ENCODE measurements at regions not wholly inside any gene's neighbourhood (a gene's known extent, or its start where the extent isn't known, plus 50 kb on each side); places are given as distances from the start of the nearest gene placed in this dataset.
A peak's percentile ranks its signal among the peaks of the same experiment; 100 is the strongest.

DNA sequence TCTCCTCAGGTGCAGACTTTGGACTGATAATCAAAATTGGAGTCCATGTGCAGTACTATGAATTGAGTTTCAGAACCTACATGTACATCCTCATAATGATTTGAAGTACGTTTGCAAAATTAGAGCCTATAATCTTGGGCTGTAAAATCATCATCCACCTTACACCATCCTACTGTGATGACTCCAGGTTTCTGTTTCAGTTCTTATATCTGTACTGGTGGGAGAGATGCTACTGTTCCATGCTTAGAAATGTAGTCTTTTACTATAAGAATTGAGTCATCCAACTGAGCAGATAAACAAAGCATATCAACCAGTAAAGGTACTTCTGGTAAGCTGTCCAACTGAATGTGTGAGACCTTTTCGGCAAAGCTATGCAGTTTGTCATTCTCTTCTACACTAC is 586.3 kb upstream of the FAM174A start:
- Histone ChIP-seq H3K27ac (no peak overlapping the region), H3K27me3 (ENCODE audit: low read depth) (no peaks in the 10 kb centered on the region), H3K4me3 (no peak overlapping the region), H3K36me3 (no peaks in the 10 kb centered on the region), H3K4me1 (no peaks in the 10 kb centered on the region), H3K9me3 (no peaks in the 10 kb centered on the region)
- TF ChIP-seq, protein P1, sequence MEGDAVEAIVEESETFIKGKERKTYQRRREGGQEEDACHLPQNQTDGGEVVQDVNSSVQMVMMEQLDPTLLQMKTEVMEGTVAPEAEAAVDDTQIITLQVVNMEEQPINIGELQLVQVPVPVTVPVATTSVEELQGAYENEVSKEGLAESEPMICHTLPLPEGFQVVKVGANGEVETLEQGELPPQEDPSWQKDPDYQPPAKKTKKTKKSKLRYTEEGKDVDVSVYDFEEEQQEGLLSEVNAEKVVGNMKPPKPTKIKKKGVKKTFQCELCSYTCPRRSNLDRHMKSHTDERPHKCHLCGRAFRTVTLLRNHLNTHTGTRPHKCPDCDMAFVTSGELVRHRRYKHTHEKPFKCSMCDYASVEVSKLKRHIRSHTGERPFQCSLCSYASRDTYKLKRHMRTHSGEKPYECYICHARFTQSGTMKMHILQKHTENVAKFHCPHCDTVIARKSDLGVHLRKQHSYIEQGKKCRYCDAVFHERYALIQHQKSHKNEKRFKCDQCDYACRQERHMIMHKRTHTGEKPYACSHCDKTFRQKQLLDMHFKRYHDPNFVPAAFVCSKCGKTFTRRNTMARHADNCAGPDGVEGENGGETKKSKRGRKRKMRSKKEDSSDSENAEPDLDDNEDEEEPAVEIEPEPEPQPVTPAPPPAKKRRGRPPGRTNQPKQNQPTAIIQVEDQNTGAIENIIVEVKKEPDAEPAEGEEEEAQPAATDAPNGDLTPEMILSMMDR (IDR thresholded peaks at IDR 0.05) = no peak
- intact Hi-C loops (cut with DNase I) = no loop called here
- no peak for ATAC-seq
- DNase-seq = no peak

DNA sequence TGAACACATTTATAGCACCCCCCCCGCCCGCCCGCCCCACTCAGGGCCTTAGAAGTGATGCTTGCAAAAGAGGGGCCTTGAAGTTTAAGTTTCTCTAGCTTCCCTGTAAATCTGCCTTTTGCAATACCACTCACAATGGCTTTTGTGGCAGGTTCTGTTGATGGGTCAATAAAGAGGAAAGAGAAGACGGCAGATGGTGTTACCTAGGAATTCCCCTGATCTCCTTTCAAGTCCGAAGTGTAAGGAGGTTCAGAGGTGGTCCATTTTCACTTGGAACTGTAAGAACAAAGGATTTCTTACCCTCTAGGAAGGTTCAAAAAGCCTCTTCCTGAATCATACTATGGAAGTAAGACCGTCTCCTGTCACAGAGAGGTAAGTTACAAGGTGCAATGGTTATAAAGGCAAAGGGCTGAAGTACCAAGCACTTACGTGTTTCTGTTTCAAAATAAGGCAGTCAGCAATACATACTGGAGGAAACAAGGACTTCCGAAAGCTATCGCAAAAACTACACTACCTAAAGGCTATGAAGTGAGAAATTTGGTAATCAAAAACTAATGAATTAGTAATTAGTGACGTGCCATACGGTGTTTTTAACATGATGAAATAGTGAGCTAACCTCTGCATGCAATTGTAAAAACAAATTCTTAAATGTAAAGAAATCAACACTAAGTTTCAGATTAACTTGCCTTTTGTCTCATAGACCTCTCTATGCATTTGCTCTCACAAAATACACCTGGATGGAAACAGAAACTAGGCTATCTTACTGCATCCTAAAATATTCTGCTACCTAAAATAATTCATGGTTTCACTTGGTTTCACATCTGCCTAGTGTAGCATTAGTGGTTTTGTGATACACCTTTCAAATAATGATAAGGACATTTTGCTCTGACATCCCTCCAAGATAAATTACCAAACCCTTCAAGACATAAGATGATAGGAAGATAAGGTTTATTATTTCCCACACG is 589.4 kb upstream of the FAM174A start:
- no peak overlapping the region for H3K4me3 ChIP-seq
- H3K36me3 ChIP-seq = no peaks in the 10 kb centered on the region
- intact Hi-C loops (cut with DNase I) = no loop called here
- no peaks in the 10 kb centered on the region for H3K9me3 ChIP-seq
- H3K27ac ChIP-seq = no peak overlapping the region
- H3K27me3 ChIP-seq (ENCODE audit: low read depth) = no peaks in the 10 kb centered on the region
- ATAC-seq (no peak), DNase-seq (no peak)
- TF ChIP-seq, protein P1 (IDR thresholded peaks at IDR 0.05) = no peak
- no peaks in the 10 kb centered on the region for H3K4me1 ChIP-seq

DNA sequence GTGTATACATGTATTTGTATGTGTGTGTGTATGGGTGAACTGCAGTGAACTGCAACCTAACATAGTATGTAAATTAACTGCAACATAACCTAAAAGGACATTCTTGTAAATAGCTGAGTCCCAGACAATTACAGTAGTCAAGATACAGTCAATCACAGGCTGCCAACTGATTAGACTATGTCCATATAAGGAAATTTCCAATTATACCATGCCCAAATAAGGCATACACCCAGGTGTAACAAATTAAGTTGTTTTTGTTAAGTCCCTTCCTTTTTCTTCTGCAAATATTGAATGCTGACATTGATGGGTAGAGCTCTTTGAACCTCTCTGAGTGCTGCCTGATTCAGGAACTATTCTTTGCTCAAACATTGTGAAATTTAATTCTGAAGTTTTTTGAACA is 594.6 kb upstream of the FAM174A start:
- H3K27me3 ChIP-seq (ENCODE audit: low read depth) = no peaks in the 10 kb centered on the region
- TF ChIP-seq, protein P1 (IDR thresholded peaks at IDR 0.05) = no peak
- intact Hi-C loops (cut with DNase I) = no loop called here
- no peak overlapping the region for H3K27ac ChIP-seq
- ATAC-seq = no peak
- H3K36me3 ChIP-seq = no peaks in the 10 kb centered on the region
- no peaks in the 10 kb centered on the region for H3K9me3 ChIP-seq
- H3K4me1 ChIP-seq = no peaks in the 10 kb centered on the region
- no peak for DNase-seq
- no peak overlapping the region for H3K4me3 ChIP-seq

DNA sequence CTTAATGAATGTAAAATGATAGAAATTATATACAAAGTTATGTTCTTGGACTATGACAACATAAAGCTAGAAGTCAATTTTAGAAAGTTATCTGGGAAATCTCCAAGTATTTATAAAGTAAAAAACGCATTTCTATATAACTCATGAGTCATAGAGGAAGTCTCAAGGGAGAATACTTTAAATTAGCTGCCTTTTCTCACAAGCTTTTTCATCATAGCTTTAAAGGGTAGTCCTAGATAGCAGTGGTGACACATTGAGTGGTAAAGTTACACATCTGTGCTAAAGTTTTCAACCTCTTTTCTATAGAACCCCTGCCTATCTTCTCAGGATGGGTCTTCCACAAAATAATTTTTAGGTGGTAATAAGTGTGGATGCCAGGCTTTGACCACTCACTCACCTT is 598.3 kb upstream of the FAM174A start:
- H3K9me3 ChIP-seq = no peaks in the 10 kb centered on the region
- ATAC-seq = no peak
- no peak overlapping the region for H3K4me3 ChIP-seq
- H3K4me1 ChIP-seq = no peaks in the 10 kb centered on the region
- no peak for DNase-seq
- intact Hi-C loops (cut with DNase I) = no loop called here
- H3K36me3 ChIP-seq = no peaks in the 10 kb centered on the region
- no peak overlapping the region for H3K27ac ChIP-seq
- TF ChIP-seq, protein P1 (IDR thresholded peaks at IDR 0.05) = no peak
- H3K27me3 ChIP-seq (ENCODE audit: low read depth) = no peaks in the 10 kb centered on the region

DNA sequence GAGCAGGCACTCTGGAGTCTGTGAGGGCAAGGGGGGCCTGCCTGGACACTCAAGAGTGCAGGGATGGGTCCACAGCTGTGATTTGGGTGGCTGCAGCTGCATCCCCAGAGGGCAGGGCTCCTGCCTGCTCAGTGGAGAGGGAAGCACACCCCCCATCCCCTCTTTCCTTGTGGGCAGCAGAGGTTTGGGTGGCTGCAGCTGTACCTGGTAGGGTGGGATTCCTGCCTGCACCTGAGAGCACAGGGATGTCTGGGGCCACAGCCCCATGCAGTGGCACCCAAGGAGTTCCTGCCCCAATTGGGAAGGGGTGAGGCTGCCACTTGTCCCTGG is 605.4 kb upstream of the FAM174A start:
- DNase-seq = no peak
- TF ChIP-seq, protein P1 (IDR thresholded peaks at IDR 0.05) = no peak
- no peaks in the 10 kb centered on the region for H3K9me3 ChIP-seq
- peak in 1 of 2 donors; percentile 35 for ATAC-seq
- intact Hi-C loops (cut with DNase I) = no loop called here
- no peak overlapping the region for H3K4me3 ChIP-seq
- no peaks in the 10 kb centered on the region for H3K4me1 ChIP-seq
- H3K36me3 ChIP-seq = no peaks in the 10 kb centered on the region
- H3K27ac ChIP-seq = no peak overlapping the region
- H3K27me3 ChIP-seq (ENCODE audit: low read depth) = no peaks in the 10 kb centered on the region
